ENCODE measurements at regions not wholly inside any gene's neighbourhood (a gene's known extent, or its start where the extent isn't known, plus 50 kb on each side); places are given as distances from the start of the nearest gene placed in this dataset.

DNA sequence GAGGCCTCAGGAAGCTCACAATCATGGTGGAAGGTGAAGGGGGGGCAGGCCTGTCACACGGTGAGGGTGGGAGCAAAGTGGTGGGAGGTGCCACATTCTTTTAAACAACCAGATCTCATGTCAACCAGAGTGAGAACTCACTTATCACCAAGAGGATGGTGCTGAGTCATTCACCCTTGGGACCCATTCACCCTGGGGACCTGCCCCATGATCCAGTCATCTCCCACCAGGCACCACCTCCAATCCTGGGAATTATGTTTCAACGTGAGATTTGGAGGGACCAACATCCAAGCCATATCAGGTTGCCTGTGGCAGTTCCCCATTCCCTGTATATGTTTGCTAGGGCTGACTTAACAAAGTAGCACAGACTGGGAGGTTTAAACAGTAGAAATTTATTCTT, 318.4 kb upstream of the CLNK start:
- no peak for DNase-seq (ENCODE audit: low read depth)
- no peak overlapping the region for H3K4me3 ChIP-seq (ENCODE audit: low read depth, low read length)
- no peaks in the 10 kb centered on the region for H3K36me3 ChIP-seq (ENCODE audit: control insufficient read depth, insufficient read depth, low read length)
- TF ChIP-seq CTCF (IDR thresholded peaks at IDR 0.05; ENCODE audit: insufficient read depth, low read length, poor library complexity, severe bottlenecking) = no peak
- H3K27me3 ChIP-seq (ENCODE audit: control insufficient read depth, insufficient read depth, low read length) = no peaks in the 10 kb centered on the region

GRCh38 chr4:10998846-10999245, 314.3 kb upstream of the CLNK start:
- Histone ChIP-seq H3K4me3 (ENCODE audit: low read depth, low read length) (no peak overlapping the region), H3K27me3 (ENCODE audit: control insufficient read depth, insufficient read depth, low read length) (no peaks in the 10 kb centered on the region), H3K36me3 (ENCODE audit: control insufficient read depth, insufficient read depth, low read length) (no peaks in the 10 kb centered on the region)
- DNase-seq (ENCODE audit: low read depth) = peak; percentile 4
- no peak for TF ChIP-seq CTCF (IDR thresholded peaks at IDR 0.05; ENCODE audit: insufficient read depth, low read length, poor library complexity, severe bottlenecking)

DNA sequence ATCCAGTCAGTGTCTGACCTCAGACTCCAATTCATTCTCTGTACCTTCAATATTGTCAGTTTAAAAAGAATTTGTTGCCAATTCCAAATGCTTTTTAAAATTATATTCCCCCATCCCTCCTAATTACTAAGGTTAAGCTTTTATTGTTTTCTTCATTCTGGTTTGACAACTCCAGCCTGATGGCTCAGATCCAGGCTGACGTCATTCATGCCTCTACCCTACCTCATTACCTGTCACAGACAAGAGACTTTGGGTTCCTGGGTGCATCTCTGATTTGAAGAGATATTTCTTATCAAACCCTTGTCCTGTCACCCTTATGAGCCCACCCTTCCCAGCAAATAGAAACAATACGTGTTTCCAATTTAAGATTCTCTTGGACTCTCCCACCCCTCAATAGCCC, 300.2 kb upstream of the CLNK start:
- DNase-seq (ENCODE audit: low read depth) = no peak

DNA sequence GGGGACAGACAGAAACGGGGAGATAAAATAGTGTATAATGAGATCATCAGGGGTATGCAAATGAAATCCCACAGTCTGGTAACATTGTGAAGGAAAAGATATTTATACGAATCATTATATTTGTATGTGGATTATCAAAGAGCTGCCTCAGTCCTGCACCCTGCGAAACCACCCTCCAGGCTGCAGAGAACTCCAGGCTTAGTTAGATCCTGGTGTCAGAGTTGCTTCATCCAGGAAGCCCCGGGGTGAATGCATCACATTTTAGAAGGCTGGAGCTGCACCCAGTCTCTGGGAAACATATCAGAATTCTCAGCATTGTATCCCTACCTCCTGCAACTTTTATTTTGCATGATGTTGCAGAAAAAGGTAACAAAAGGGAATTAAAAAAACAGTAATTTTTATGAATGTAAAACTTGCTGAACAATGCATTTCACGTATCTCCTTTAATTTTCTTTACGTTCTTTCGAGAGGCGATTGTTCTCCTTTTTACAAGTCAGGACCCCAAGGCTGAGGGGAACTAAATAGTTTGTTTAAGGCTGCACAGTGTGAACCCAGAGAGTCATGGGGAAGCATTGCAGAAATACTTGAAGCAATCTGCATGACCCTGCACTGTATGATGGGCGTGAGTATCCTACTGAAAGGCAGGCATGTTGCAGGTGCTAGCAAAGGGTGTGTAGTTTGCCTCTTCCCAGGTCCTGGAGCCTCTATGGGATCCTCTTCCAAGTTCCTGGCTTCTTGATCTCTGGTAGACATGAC, 299.5 kb upstream of the CLNK start:
- no peaks in the 10 kb centered on the region for H3K27me3 ChIP-seq (ENCODE audit: control insufficient read depth, insufficient read depth, low read length)
- H3K4me3 ChIP-seq (ENCODE audit: low read depth, low read length) = no peak overlapping the region
- DNase-seq (ENCODE audit: low read depth) = no peak
- no peak for TF ChIP-seq CTCF (IDR thresholded peaks at IDR 0.05; ENCODE audit: insufficient read depth, low read length, poor library complexity, severe bottlenecking)
- H3K36me3 ChIP-seq (ENCODE audit: control insufficient read depth, insufficient read depth, low read length) = no peaks in the 10 kb centered on the region

More for the DNA sequence above, 300.2 kb upstream of the CLNK start:
- no peaks in the 10 kb centered on the region for H3K36me3 ChIP-seq (ENCODE audit: control insufficient read depth, insufficient read depth, low read length)
- no peaks in the 10 kb centered on the region for H3K27me3 ChIP-seq (ENCODE audit: control insufficient read depth, insufficient read depth, low read length)
- no peak for TF ChIP-seq CTCF (IDR thresholded peaks at IDR 0.05; ENCODE audit: insufficient read depth, low read length, poor library complexity, severe bottlenecking)
- H3K4me3 ChIP-seq (ENCODE audit: low read depth, low read length) = no peak overlapping the region

DNA sequence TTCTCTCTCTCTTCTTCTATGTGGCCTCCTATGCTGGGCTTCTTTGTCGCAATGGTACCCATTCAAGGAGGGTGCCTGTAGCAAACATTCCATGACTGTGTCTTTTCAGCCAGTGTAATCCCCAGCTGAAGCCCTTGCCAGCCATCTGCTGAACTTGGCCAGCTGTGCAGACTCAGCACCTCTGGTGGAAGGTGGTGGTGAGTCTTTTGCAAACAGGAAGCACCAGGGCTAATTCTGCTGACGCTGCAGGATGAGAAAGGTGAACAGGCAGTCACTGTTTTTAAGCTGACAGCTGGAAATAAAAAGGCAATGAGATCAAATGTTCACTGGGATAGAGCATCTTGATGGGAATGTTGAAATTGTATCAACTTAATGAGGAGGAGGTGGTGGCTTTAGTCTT, 298.7 kb upstream of the CLNK start:
- DNase-seq (ENCODE audit: low read depth) = no peak
- no peak for TF ChIP-seq CTCF (IDR thresholded peaks at IDR 0.05; ENCODE audit: insufficient read depth, low read length, poor library complexity, severe bottlenecking)
- Histone ChIP-seq H3K36me3 (ENCODE audit: control insufficient read depth, insufficient read depth, low read length) (no peaks in the 10 kb centered on the region), H3K27me3 (ENCODE audit: control insufficient read depth, insufficient read depth, low read length) (no peaks in the 10 kb centered on the region), H3K4me3 (ENCODE audit: low read depth, low read length) (no peak overlapping the region)

DNA sequence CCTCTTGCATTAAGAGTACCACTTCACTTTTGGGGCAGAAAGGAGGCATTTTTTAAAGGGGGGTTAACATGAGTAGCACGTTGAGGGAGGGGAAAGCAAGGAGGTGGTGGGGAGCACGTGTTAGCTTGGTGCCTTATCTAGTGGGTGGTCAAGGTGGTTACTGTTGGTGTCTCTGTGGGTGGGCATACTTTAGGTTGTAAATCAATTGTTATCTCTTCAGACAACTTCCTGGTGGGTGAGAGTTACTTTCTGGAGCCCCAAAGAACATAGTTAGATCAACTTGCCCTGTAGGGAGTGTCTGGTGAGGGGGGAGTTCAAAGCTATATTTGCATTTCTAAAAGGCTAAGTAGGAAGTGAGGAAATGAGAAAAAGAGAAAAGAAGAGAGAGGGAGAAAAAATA, 297.7 kb upstream of the CLNK start:
- no peaks in the 10 kb centered on the region for H3K27me3 ChIP-seq (ENCODE audit: control insufficient read depth, insufficient read depth, low read length)
- TF ChIP-seq CTCF (IDR thresholded peaks at IDR 0.05; ENCODE audit: insufficient read depth, low read length, poor library complexity, severe bottlenecking) = no peak
- no peaks in the 10 kb centered on the region for H3K36me3 ChIP-seq (ENCODE audit: control insufficient read depth, insufficient read depth, low read length)
- DNase-seq (ENCODE audit: low read depth) = no peak
- no peak overlapping the region for H3K4me3 ChIP-seq (ENCODE audit: low read depth, low read length)

Measured in kidney epithelial cell (primary cell).